Skeletal muscle satellite cell (primary cell): ENCODE measurements at regions not wholly inside any gene's neighbourhood (a gene's known extent, or its start where the extent isn't known, plus 50 kb on each side); places are given as distances from the start of the nearest gene placed in this dataset.

ENCODE experiments used
- H3K27me3 ChIP-seq: 2 replicates; pipeline ENCODE4 v1.7.0; 2013; ENCODE audit warnings: low read length; ENCODE audit not compliant: control insufficient read depth, insufficient read depth
- H3K36me3 ChIP-seq: 2 replicates; pipeline ENCODE4 v1.7.0; 2013; ENCODE audit warnings: mild to moderate bottlenecking, control low read depth, low read length; ENCODE audit not compliant: insufficient read depth
- H3K4me1 ChIP-seq: 2 replicates; pipeline ENCODE4 v1.7.0; 2013; ENCODE audit warnings: low read length; ENCODE audit not compliant: control insufficient read depth, insufficient read depth
- H3K4me2 ChIP-seq: 2 replicates; pipeline ENCODE4 v1.7.0; 2013; ENCODE audit warnings: mild to moderate bottlenecking, low read length
- H3K4me3 ChIP-seq: 2 replicates; pipeline ENCODE4 v1.7.0; 2013; ENCODE audit warnings: low read length
- H3K9ac ChIP-seq: 2 replicates; pipeline ENCODE4 v1.7.0; 2013; ENCODE audit warnings: mild to moderate bottlenecking, low read depth, low read length, moderate library complexity
- H3K9me3 ChIP-seq: replicated peaks from 2 replicates; pipeline ENCODE4 v1.7.0; 2013; ENCODE audit warnings: mild to moderate bottlenecking, control low read depth, low read length

- H3K9ac ChIP-seq = no peak overlapping the region
- no peaks in the 10 kb centered on the region for H3K27me3 ChIP-seq
- no peaks in the 10 kb centered on the region for H3K36me3 ChIP-seq
- H3K4me3 ChIP-seq = no peak overlapping the region
- peaks cover 1% of the 10 kb centered on the region for H3K9me3 ChIP-seq
- no peak overlapping the region for H3K4me2 ChIP-seq
- no peaks in the 10 kb centered on the region for H3K4me1 ChIP-seq
Measured at GRCh38 chr10:1903982-1904381, 166.7 kb upstream of the ADARB2 start.

GRCh38 chr10:1896153-1896552, 158.8 kb upstream of the ADARB2 start:
- no peaks in the 10 kb centered on the region for H3K9me3 ChIP-seq
- no peak overlapping the region for H3K4me2 ChIP-seq
- H3K36me3 ChIP-seq = no peaks in the 10 kb centered on the region
- H3K4me3 ChIP-seq = no peak overlapping the region
- H3K4me1 ChIP-seq = no peaks in the 10 kb centered on the region
- no peak overlapping the region for H3K9ac ChIP-seq
- no peaks in the 10 kb centered on the region for H3K27me3 ChIP-seq

- no peak overlapping the region for H3K9ac ChIP-seq
- H3K4me1 ChIP-seq = no peaks in the 10 kb centered on the region
- H3K36me3 ChIP-seq = no peaks in the 10 kb centered on the region
- H3K4me2 ChIP-seq = no peak overlapping the region
- no peak overlapping the region for H3K4me3 ChIP-seq
- H3K27me3 ChIP-seq = no peaks in the 10 kb centered on the region
- no peaks in the 10 kb centered on the region for H3K9me3 ChIP-seq
Measured at GRCh38 chr10:1895691-1896090, 158.4 kb upstream of the ADARB2 start.

- Histone ChIP-seq H3K4me2 (no peak overlapping the region), H3K27me3 (no peaks in the 10 kb centered on the region), H3K9me3 (no peaks in the 10 kb centered on the region), H3K36me3 (no peaks in the 10 kb centered on the region), H3K4me1 (no peaks in the 10 kb centered on the region), H3K9ac (no peak overlapping the region), H3K4me3 (no peak overlapping the region)
Measured at GRCh38 chr10:1894912-1895311, 157.6 kb upstream of the ADARB2 start.

GRCh38 chr10:1893941-1894340, 156.6 kb upstream of the ADARB2 start:
- Histone ChIP-seq H3K9ac (no peak overlapping the region), H3K9me3 (no peaks in the 10 kb centered on the region), H3K4me2 (no peak overlapping the region), H3K27me3 (no peaks in the 10 kb centered on the region), H3K4me1 (no peaks in the 10 kb centered on the region), H3K36me3 (no peaks in the 10 kb centered on the region), H3K4me3 (no peak overlapping the region)

- Histone ChIP-seq H3K4me2 (no peak overlapping the region), H3K9me3 (peaks cover 6% of the 10 kb centered on the region), H3K4me1 (no peaks in the 10 kb centered on the region), H3K4me3 (no peak overlapping the region), H3K9ac (no peak overlapping the region), H3K36me3 (no peaks in the 10 kb centered on the region), H3K27me3 (no peaks in the 10 kb centered on the region)
Measured at GRCh38 chr10:1886039-1886438, 148.7 kb upstream of the ADARB2 start.

GRCh38 chr10:1882728-1883127, 145.4 kb upstream of the ADARB2 start:
- H3K9me3 ChIP-seq = peaks cover 6% of the 10 kb centered on the region
- H3K4me1 ChIP-seq = no peaks in the 10 kb centered on the region
- no peak overlapping the region for H3K4me2 ChIP-seq
- no peaks in the 10 kb centered on the region for H3K36me3 ChIP-seq
- H3K4me3 ChIP-seq = no peak overlapping the region
- no peak overlapping the region for H3K9ac ChIP-seq
- H3K27me3 ChIP-seq = no peaks in the 10 kb centered on the region

GRCh38 chr10:1882180-1882579, 144.9 kb upstream of the ADARB2 start:
- no peaks in the 10 kb centered on the region for H3K36me3 ChIP-seq
- H3K27me3 ChIP-seq = no peaks in the 10 kb centered on the region
- H3K9me3 ChIP-seq = peaks cover 6% of the 10 kb centered on the region
- no peak overlapping the region for H3K4me3 ChIP-seq
- no peak overlapping the region for H3K9ac ChIP-seq
- H3K4me2 ChIP-seq = no peak overlapping the region
- H3K4me1 ChIP-seq = no peaks in the 10 kb centered on the region

- H3K4me2 ChIP-seq = no peak overlapping the region
- no peaks in the 10 kb centered on the region for H3K36me3 ChIP-seq
- no peaks in the 10 kb centered on the region for H3K4me1 ChIP-seq
- H3K27me3 ChIP-seq = no peaks in the 10 kb centered on the region
- no peak overlapping the region for H3K9ac ChIP-seq
- H3K9me3 ChIP-seq = peaks cover 6% of the 10 kb centered on the region
- H3K4me3 ChIP-seq = no peak overlapping the region
Measured at GRCh38 chr10:1881636-1882035, 144.3 kb upstream of the ADARB2 start.

GRCh38 chr10:1874533-1874932, 137.2 kb upstream of the ADARB2 start:
- Histone ChIP-seq H3K4me1 (no peaks in the 10 kb centered on the region), H3K27me3 (no peaks in the 10 kb centered on the region), H3K4me2 (no peak overlapping the region), H3K36me3 (no peaks in the 10 kb centered on the region), H3K9me3 (peaks cover 15% of the 10 kb centered on the region), H3K4me3 (no peak overlapping the region), H3K9ac (no peak overlapping the region)

GRCh38 chr10:1873661-1874315, 136.5 kb upstream of the ADARB2 start:
- H3K4me3 ChIP-seq = no peak overlapping the region
- H3K36me3 ChIP-seq = no peaks in the 10 kb centered on the region
- H3K4me1 ChIP-seq = no peaks in the 10 kb centered on the region
- H3K27me3 ChIP-seq = no peaks in the 10 kb centered on the region
- no peak overlapping the region for H3K4me2 ChIP-seq
- H3K9ac ChIP-seq = no peak overlapping the region
- H3K9me3 ChIP-seq = peaks cover 20% of the 10 kb centered on the region

GRCh38 chr10:1872151-1872726, 134.9 kb upstream of the ADARB2 start:
- H3K4me3 ChIP-seq = no peak overlapping the region
- no peaks in the 10 kb centered on the region for H3K27me3 ChIP-seq
- no peaks in the 10 kb centered on the region for H3K36me3 ChIP-seq
- H3K9ac ChIP-seq = no peak overlapping the region
- H3K4me1 ChIP-seq = no peaks in the 10 kb centered on the region
- no peak overlapping the region for H3K4me2 ChIP-seq
- H3K9me3 ChIP-seq = peaks cover 20% of the 10 kb centered on the region
